Heart left ventricle (tissue), 13 donors: ENCODE measurements at regions not wholly inside any gene's neighbourhood (a gene's known extent, or its start where the extent isn't known, plus 50 kb on each side); places are given as distances from the start of the nearest gene placed in this dataset.

Experiments used
- POLR2A ChIP-seq, 2 donors: fragments of 450-650 bp; IDR thresholded peaks; one replicate each; pipeline ENCODE4 v1.6.1; 2017; ENCODE audit warnings: antibody characterized with exemption in 2 of 2, mild to moderate bottlenecking in 2 of 2, moderate library complexity in 2 of 2
- TF ChIP-seq, protein P1 (sequence below), 12 donors: fragments of 200-600 bp; sonication (generic) in 4 of 12; IDR thresholded peaks; one replicate each; pipeline versions ENCODE4 v1.5.0 to v1.8.0; 2018 to 2022; ENCODE audit warnings: antibody characterized with exemption in 12 of 12, mild to moderate bottlenecking in 5 of 12
- donor health status: ischemic (EF 13 %, LVEDD 7.1; RV severe dilation, severe dysfunction).
- donor health status: DM: no; HTN: yes; CAD: no.
- donor health status: DM: no; HTN: no; CAD: no.
- donor health status: ischemic (EF 25% LVEDD 6.9; RV normal size, moderate dysfunction).
- donor health status: ischemic (EF 25% LVEDD 5.7; RV mildly dilated, moderate dysfunction).
- donor health status: ischemic (EF 35%, LVEDD 5.7; RV mildly dilated, moderate dysfunction).
- donor health status: nonischemic (EF 11% LVEDD 7.7; RV severe dilation, severe dysfunction).
- donor health status: DM: yes; HTN: yes; CAD: no.
- donor health status: PGD.
- donor health status: ischemic (EF 29% LVEDD 5.4; RV normal size, mild dysfunction).
- donor health status: nonischemic (EF 23%, LVEDD 6.1; RV moderate dilation, normal function).

GRCh38 chrX:39016556-39016955, 215.3 kb downstream of the MID1IP1 start:
- TF ChIP-seq, protein P1, sequence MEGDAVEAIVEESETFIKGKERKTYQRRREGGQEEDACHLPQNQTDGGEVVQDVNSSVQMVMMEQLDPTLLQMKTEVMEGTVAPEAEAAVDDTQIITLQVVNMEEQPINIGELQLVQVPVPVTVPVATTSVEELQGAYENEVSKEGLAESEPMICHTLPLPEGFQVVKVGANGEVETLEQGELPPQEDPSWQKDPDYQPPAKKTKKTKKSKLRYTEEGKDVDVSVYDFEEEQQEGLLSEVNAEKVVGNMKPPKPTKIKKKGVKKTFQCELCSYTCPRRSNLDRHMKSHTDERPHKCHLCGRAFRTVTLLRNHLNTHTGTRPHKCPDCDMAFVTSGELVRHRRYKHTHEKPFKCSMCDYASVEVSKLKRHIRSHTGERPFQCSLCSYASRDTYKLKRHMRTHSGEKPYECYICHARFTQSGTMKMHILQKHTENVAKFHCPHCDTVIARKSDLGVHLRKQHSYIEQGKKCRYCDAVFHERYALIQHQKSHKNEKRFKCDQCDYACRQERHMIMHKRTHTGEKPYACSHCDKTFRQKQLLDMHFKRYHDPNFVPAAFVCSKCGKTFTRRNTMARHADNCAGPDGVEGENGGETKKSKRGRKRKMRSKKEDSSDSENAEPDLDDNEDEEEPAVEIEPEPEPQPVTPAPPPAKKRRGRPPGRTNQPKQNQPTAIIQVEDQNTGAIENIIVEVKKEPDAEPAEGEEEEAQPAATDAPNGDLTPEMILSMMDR (IDR thresholded peaks at IDR 0.05): no peak
- TF ChIP-seq POLR2A (IDR thresholded peaks at IDR 0.05): no peak
